Fibroblast of skin of right quadriceps (primary cell): ENCODE measurements at regions not wholly inside any gene's neighbourhood (a gene's known extent, or its start where the extent isn't known, plus 50 kb on each side); places are given as distances from the start of the nearest gene placed in this dataset.

ENCODE experiments used
- DNase-seq: peaks from one replicate; pipeline ENCODE4 v3.0.0-alpha.2; 2013

GRCh38 chr5:135246923-135247795, 151.9 kb downstream of the MACROH2A1 start:
- peak; percentile 96 for DNase-seq

- DNase-seq = no peak
These were observed 152.5 kb downstream of the MACROH2A1 start for GRCh38 chr5:135246605-135246922.

- DNase-seq = peak; percentile 59
These were observed 153.2 kb downstream of the MACROH2A1 start for GRCh38 chr5:135245521-135246499.

GRCh38 chr5:135244620-135245021, 154.4 kb downstream of the MACROH2A1 start:
- DNase-seq = no peak

GRCh38 chr5:135243556-135244285, 155.3 kb downstream of the MACROH2A1 start:
- peak; percentile 40 for DNase-seq

GRCh38 chr5:135242866-135243555, 156.0 kb downstream of the MACROH2A1 start:
- DNase-seq = no peak

GRCh38 chr5:135242021-135242865, 156.8 kb downstream of the MACROH2A1 start:
- peak; percentile 91 for DNase-seq

- DNase-seq = no peak
These were observed 157.5 kb downstream of the MACROH2A1 start for GRCh38 chr5:135241536-135241935.

- no peak for DNase-seq
These were observed 158.2 kb downstream of the MACROH2A1 start for GRCh38 chr5:135240781-135241360.

GRCh38 chr5:135240283-135240633, 158.8 kb downstream of the MACROH2A1 start:
- DNase-seq = no peak

GRCh38 chr5:135239453-135240282, 159.4 kb downstream of the MACROH2A1 start:
- DNase-seq = peak; percentile 26

GRCh38 chr5:135238622-135239452, 160.2 kb downstream of the MACROH2A1 start:
- DNase-seq = no peak

GRCh38 chr5:135237748-135238103, 161.3 kb downstream of the MACROH2A1 start:
- peak; percentile 22 for DNase-seq

- no peak for DNase-seq
These were observed 161.9 kb downstream of the MACROH2A1 start for GRCh38 chr5:135236908-135237747.

GRCh38 chr5:135236228-135236907, 162.7 kb downstream of the MACROH2A1 start:
- no peak for DNase-seq

GRCh38 chr5:135235551-135236227, 163.3 kb downstream of the MACROH2A1 start:
- DNase-seq = no peak
